Erythroblast (primary cell): ENCODE measurements at regions not wholly inside any gene's neighbourhood (a gene's known extent, or its start where the extent isn't known, plus 50 kb on each side); places are given as distances from the start of the nearest gene placed in this dataset.

ENCODE experiments used
- GATA1 ChIP-seq: IDR thresholded peaks from 2 replicates; pipeline ENCODE4 v1.6.1; 2011; ENCODE audit warnings: low read depth, mild to moderate bottlenecking, control low read depth, low read length, moderate library complexity
- POLR2A ChIP-seq: IDR thresholded peaks from 2 replicates; pipeline ENCODE4 v1.6.1; 2011; ENCODE audit warnings: mild to moderate bottlenecking, low read length

DNA sequence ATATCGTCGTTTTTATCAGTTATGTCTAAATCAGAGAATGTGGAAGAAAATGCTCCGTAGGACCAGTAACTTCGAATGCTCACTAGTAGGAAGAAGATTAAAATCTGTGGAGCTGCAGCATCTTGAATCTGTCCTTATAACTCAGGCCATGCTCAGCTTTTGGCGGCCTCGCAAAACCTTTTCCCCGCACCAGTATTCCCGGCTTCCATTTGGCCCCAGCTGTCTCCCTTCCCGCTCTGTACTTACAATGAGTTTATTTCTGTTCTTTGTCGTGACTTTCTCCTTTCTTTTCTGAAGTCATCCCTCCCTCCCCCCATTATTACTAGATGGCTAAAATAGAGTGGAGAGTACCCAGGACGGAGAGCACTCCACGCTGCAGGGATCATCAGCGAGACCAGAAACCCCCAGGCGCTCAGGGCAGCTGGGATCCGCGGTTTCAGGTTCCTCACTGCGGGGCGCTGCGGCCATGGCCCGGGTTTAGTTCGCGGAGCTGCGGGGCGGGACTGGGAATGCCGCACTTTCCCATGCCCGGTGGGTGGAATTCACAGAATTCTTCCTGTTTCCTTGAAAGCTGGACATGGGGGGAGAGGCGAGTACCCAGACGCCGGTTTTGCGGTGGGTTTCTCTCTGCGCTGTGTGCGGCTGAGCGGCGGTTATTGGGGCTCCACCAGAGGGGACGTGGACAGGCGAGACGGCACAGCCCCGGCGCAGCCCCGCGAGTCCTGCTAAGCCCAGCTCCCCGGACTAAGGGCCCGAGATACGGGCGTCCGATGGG is 183.5 kb downstream of the POM121L12 start:
- TF ChIP-seq POLR2A (no peak), GATA1 (no peak)
